ENCODE measurements at regions not wholly inside any gene's neighbourhood (a gene's known extent, or its start where the extent isn't known, plus 50 kb on each side); places are given as distances from the start of the nearest gene placed in this dataset.
A peak's percentile ranks its signal among the peaks of the same experiment; 100 is the strongest.

- H3K9ac ChIP-seq: no peak overlapping the region
- H3K27ac ChIP-seq: no peak overlapping the region
- H3K27me3 ChIP-seq: no peaks in the 10 kb centered on the region
- no peaks in the 10 kb centered on the region for H3K4me1 ChIP-seq
- TF ChIP-seq Cebpa-rat (IDR thresholded peaks at IDR 0.05): no peak
- no peaks in the 10 kb centered on the region for H3K9me3 ChIP-seq (replicated peaks in 1 of 11)
- H4K20me1 ChIP-seq: no peaks in the 10 kb centered on the region
- no peak overlapping the region for H3K4me2 ChIP-seq
- no peak overlapping the region for H3K4me3 ChIP-seq
- H3K36me3 ChIP-seq: no peaks in the 10 kb centered on the region
Observed at GRCh38 chr3:95348879-95349278, 1286.0 kb downstream of the NSUN3 start.

- H3K4me1 ChIP-seq: no peaks in the 10 kb centered on the region
- no peak overlapping the region for H3K4me2 ChIP-seq
- TF ChIP-seq Cebpa-rat (IDR thresholded peaks at IDR 0.05): no peak
- H3K4me3 ChIP-seq: no peak overlapping the region
- H3K27ac ChIP-seq: no peak overlapping the region
- no peak overlapping the region for H3K9ac ChIP-seq
- H3K9me3 ChIP-seq (replicated peaks in 1 of 11): no peaks in the 10 kb centered on the region
- H3K36me3 ChIP-seq: no peaks in the 10 kb centered on the region
- no peaks in the 10 kb centered on the region for H3K27me3 ChIP-seq
- no peaks in the 10 kb centered on the region for H4K20me1 ChIP-seq
Observed at GRCh38 chr3:95350049-95350448, 1287.2 kb downstream of the NSUN3 start.

GRCh38 chr3:95351158-95351557 lies 1288.3 kb downstream of the NSUN3 start:
- no peak overlapping the region for H3K4me3 ChIP-seq
- TF ChIP-seq Cebpa-rat (IDR thresholded peaks at IDR 0.05): no peak
- H4K20me1 ChIP-seq: no peaks in the 10 kb centered on the region
- no peaks in the 10 kb centered on the region for H3K4me1 ChIP-seq
- no peak overlapping the region for H3K9ac ChIP-seq
- H3K27me3 ChIP-seq: no peaks in the 10 kb centered on the region
- H3K4me2 ChIP-seq: no peak overlapping the region
- no peaks in the 10 kb centered on the region for H3K9me3 ChIP-seq (replicated peaks in 1 of 11)
- no peak overlapping the region for H3K27ac ChIP-seq
- H3K36me3 ChIP-seq: no peaks in the 10 kb centered on the region

GRCh38 chr3:95352471-95352870 lies 1289.6 kb downstream of the NSUN3 start:
- Histone ChIP-seq H3K9me3 (replicated peaks in 1 of 11) (no peaks in the 10 kb centered on the region), H3K4me1 (no peaks in the 10 kb centered on the region), H3K27me3 (no peaks in the 10 kb centered on the region), H4K20me1 (no peaks in the 10 kb centered on the region), H3K4me2 (no peak overlapping the region), H3K36me3 (no peaks in the 10 kb centered on the region), H3K4me3 (no peak overlapping the region), H3K27ac (no peak overlapping the region), H3K9ac (no peak overlapping the region)
- no peak for TF ChIP-seq Cebpa-rat (IDR thresholded peaks at IDR 0.05)

- no peak overlapping the region for H3K4me3 ChIP-seq
- no peak overlapping the region for H3K4me2 ChIP-seq
- H4K20me1 ChIP-seq: no peaks in the 10 kb centered on the region
- H3K36me3 ChIP-seq: no peaks in the 10 kb centered on the region
- H3K27ac ChIP-seq: no peak overlapping the region
- no peaks in the 10 kb centered on the region for H3K27me3 ChIP-seq
- TF ChIP-seq Cebpa-rat (IDR thresholded peaks at IDR 0.05): no peak
- no peak overlapping the region for H3K9ac ChIP-seq
- no peaks in the 10 kb centered on the region for H3K4me1 ChIP-seq
- H3K9me3 ChIP-seq (replicated peaks in 1 of 11): no peaks in the 10 kb centered on the region
Observed at GRCh38 chr3:95354489-95354888, 1291.6 kb downstream of the NSUN3 start.

- H3K9me3 ChIP-seq (replicated peaks in 1 of 11): no peaks in the 10 kb centered on the region
- no peak overlapping the region for H3K4me2 ChIP-seq
- H4K20me1 ChIP-seq: no peaks in the 10 kb centered on the region
- H3K27ac ChIP-seq: no peak overlapping the region
- H3K4me1 ChIP-seq: no peaks in the 10 kb centered on the region
- H3K36me3 ChIP-seq: no peaks in the 10 kb centered on the region
- H3K27me3 ChIP-seq: no peaks in the 10 kb centered on the region
- no peak for TF ChIP-seq Cebpa-rat (IDR thresholded peaks at IDR 0.05)
- H3K4me3 ChIP-seq: no peak overlapping the region
- no peak overlapping the region for H3K9ac ChIP-seq
Observed at GRCh38 chr3:95356764-95357501, 1294.1 kb downstream of the NSUN3 start.

GRCh38 chr3:95387242-95388021 lies 1324.6 kb downstream of the NSUN3 start:
- Histone ChIP-seq H4K20me1 (no peaks in the 10 kb centered on the region), H3K4me2 (peak overlapping the region; percentile 14 to 69 (median 49); a peak in 21 of 22 replicates), H3K36me3 (no peaks in the 10 kb centered on the region), H3K4me3 (no peak overlapping the region), H3K27ac (no peak overlapping the region), H3K4me1 (peaks cover 10 to 14% (median 12%) of the 10 kb centered on the region in 10 experiments), H3K27me3 (no peaks in the 10 kb centered on the region), H3K9ac (no peak overlapping the region), H3K9me3 (replicated peaks in 1 of 11) (no peaks in the 10 kb centered on the region; a peak in 1 of 22 replicates)
- TF ChIP-seq Cebpa-rat (IDR thresholded peaks at IDR 0.05): no peak

- H3K36me3 ChIP-seq: no peaks in the 10 kb centered on the region
- H3K4me2 ChIP-seq: no peak overlapping the region
- no peak for TF ChIP-seq Cebpa-rat (IDR thresholded peaks at IDR 0.05)
- no peaks in the 10 kb centered on the region for H4K20me1 ChIP-seq
- no peak overlapping the region for H3K4me3 ChIP-seq
- H3K27me3 ChIP-seq: no peaks in the 10 kb centered on the region
- peaks cover 10 to 14% (median 12%) of the 10 kb centered on the region in 10 experiments for H3K4me1 ChIP-seq
- H3K27ac ChIP-seq: no peak overlapping the region
- no peak overlapping the region for H3K9ac ChIP-seq
- no peaks in the 10 kb centered on the region for H3K9me3 ChIP-seq (replicated peaks in 1 of 11)
Observed at GRCh38 chr3:95389725-95390313, 1327.0 kb downstream of the NSUN3 start.

- Histone ChIP-seq H4K20me1 (no peaks in the 10 kb centered on the region), H3K27ac (no peak overlapping the region), H3K27me3 (no peaks in the 10 kb centered on the region), H3K4me3 (no peak overlapping the region), H3K4me2 (no peak overlapping the region), H3K4me1 (no peaks in the 10 kb centered on the region), H3K9ac (no peak overlapping the region), H3K9me3 (replicated peaks in 1 of 11) (no peaks in the 10 kb centered on the region), H3K36me3 (no peaks in the 10 kb centered on the region)
- TF ChIP-seq Cebpa-rat (IDR thresholded peaks at IDR 0.05): no peak
Observed at GRCh38 chr3:95394286-95394685, 1331.4 kb downstream of the NSUN3 start.
